ENCODE measurements at regions not wholly inside any gene's neighbourhood (a gene's known extent, or its start where the extent isn't known, plus 50 kb on each side); places are given as distances from the start of the nearest gene placed in this dataset.

DNA sequence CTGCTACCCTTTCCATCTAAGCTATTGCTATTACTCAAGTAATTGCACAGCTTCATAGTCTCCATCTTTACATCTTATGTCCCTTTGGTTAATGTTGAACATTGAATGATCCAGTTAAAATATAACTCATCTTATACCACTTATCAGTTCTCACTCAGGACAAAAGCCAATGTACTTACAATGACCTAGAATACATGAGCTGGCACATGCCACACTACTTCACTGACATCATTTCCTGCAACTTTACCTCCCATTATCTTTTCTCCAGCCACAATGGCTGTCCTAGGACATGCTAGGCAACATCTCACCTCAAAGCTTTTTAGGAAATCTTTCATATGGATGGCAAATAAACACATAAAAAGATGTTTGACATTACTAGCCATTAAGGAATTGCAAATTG, 309.2 kb downstream of the FOXG1 start:
- H3K27ac ChIP-seq (replicated peaks in 1 of 4) = no peak overlapping the region
- H3K27me3 ChIP-seq = no peaks in the 10 kb centered on the region
- no peak for DNase-seq (ENCODE audit: extremely low spot score)
- H3K4me3 ChIP-seq = no peak overlapping the region
- peaks cover 0 to 3% (median 0%) of the 10 kb centered on the region in 4 donors for H3K9me3 ChIP-seq
- TF ChIP-seq POLR2A (IDR thresholded peaks at IDR 0.05; ENCODE audit: low read depth) (no peak), EP300 (IDR thresholded peaks at IDR 0.05) (no peak), POLR2AphosphoS5 (IDR thresholded peaks at IDR 0.05) (no peak)
- TF ChIP-seq, protein P1, sequence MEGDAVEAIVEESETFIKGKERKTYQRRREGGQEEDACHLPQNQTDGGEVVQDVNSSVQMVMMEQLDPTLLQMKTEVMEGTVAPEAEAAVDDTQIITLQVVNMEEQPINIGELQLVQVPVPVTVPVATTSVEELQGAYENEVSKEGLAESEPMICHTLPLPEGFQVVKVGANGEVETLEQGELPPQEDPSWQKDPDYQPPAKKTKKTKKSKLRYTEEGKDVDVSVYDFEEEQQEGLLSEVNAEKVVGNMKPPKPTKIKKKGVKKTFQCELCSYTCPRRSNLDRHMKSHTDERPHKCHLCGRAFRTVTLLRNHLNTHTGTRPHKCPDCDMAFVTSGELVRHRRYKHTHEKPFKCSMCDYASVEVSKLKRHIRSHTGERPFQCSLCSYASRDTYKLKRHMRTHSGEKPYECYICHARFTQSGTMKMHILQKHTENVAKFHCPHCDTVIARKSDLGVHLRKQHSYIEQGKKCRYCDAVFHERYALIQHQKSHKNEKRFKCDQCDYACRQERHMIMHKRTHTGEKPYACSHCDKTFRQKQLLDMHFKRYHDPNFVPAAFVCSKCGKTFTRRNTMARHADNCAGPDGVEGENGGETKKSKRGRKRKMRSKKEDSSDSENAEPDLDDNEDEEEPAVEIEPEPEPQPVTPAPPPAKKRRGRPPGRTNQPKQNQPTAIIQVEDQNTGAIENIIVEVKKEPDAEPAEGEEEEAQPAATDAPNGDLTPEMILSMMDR (IDR thresholded peaks at IDR 0.05) = no peak
- intact Hi-C loops (cut with DNase I) = no loop called here
- no peaks in the 10 kb centered on the region for H3K4me1 ChIP-seq
- no peaks in the 10 kb centered on the region for H3K36me3 ChIP-seq

DNA sequence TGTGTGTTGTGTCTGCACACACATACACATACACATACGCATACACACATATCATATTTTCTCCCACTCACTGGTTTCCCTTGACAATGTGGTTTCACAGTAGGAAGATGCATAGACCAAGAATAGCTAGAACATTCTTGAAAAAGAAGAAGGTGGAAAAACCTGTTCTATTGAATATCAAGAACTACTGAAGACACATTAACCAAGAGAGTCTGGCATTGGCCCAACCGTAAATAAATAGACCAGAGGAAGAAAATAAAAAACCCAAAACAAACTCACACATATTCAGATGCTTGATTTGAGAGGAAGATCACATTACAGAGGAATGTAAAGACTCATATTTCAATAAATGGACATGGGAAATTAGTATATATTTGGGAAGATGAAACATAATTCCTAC, 311.3 kb downstream of the FOXG1 start:
- intact Hi-C loops (cut with DNase I) = no loop called here
- Histone ChIP-seq H3K36me3 (no peaks in the 10 kb centered on the region), H3K9me3 (no peaks in the 10 kb centered on the region), H3K27me3 (no peaks in the 10 kb centered on the region), H3K4me1 (no peaks in the 10 kb centered on the region), H3K27ac (replicated peaks in 1 of 4) (no peak overlapping the region), H3K4me3 (no peak overlapping the region)
- WGBS = 87% methylated on average over 2 of the region's 2 CpGs
- TF ChIP-seq POLR2AphosphoS5 (IDR thresholded peaks at IDR 0.05) (no peak), POLR2A (IDR thresholded peaks at IDR 0.05; ENCODE audit: low read depth) (no peak), EP300 (IDR thresholded peaks at IDR 0.05) (no peak)
- TF ChIP-seq, protein P1 (IDR thresholded peaks at IDR 0.05) = no peak
- DNase-seq (ENCODE audit: extremely low spot score) = no peak

DNA sequence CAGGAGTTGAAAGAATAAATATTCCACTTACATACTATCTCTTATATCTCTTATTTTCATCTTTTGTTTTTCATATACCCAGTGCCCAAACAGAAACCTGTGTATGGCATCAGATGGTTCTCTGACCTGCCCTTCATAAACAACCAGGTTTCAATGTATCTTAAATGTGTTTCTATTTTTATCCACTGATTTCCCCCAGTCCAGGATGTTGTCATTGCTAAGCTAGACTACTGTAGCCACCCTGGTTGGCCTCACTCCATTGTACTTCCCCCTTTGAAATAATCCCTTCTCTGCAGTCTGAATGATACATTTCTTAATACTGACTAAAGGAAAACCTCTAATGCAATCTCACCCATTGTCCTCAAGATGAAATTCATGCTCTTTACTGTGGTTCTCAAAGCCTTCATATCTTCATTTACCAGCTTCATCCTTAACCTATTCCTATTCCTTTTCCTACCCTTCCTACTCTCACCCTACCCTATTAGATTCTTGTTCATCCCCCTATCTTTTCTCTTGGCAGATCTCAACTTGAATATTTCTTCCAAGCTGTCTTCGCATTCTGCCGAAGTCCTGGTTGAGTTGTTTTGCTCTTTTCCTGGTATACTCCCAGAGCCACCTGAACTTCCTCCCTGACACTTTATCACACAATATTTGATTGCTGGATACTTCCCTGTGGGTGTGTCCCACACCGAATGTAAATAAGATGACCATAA, 312.4 kb downstream of the FOXG1 start:
- Histone ChIP-seq H3K4me1 (no peaks in the 10 kb centered on the region), H3K36me3 (no peaks in the 10 kb centered on the region), H3K9me3 (no peaks in the 10 kb centered on the region), H3K27ac (replicated peaks in 1 of 4) (no peak overlapping the region), H3K4me3 (no peak overlapping the region), H3K27me3 (no peaks in the 10 kb centered on the region)
- TF ChIP-seq, protein P1 (IDR thresholded peaks at IDR 0.05) = no peak
- no peak for TF ChIP-seq EP300 (IDR thresholded peaks at IDR 0.05)
- TF ChIP-seq POLR2A (IDR thresholded peaks at IDR 0.05; ENCODE audit: low read depth) = no peak
- no peak for DNase-seq (ENCODE audit: extremely low spot score)
- 91% methylated on average over 3 of the region's 3 CpGs for WGBS
- intact Hi-C loops (cut with DNase I) = no loop called here

DNA sequence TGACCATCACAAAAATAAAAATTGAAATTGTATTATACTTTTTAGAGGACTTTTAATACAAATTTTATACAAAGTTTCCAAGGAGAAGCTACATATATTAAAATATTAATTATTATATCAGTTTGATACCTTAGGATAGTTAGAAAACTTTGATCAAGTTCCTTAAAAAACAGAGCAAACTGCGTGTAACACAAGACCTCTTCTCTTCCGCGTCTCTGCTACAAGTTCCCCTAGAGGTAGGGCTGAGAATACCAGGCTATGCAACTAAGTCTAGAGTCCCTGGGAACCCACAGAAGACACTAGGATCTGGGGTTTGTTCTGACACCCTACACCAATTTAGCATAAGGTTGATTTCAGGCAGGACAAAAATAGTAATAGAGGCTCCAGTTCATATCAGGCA, 319.0 kb downstream of the FOXG1 start:
- Histone ChIP-seq H3K27ac (replicated peaks in 1 of 4) (no peak overlapping the region), H3K36me3 (no peaks in the 10 kb centered on the region), H3K4me1 (no peaks in the 10 kb centered on the region), H3K4me3 (no peak overlapping the region), H3K9me3 (no peaks in the 10 kb centered on the region), H3K27me3 (no peaks in the 10 kb centered on the region)
- no peak for TF ChIP-seq POLR2A (IDR thresholded peaks at IDR 0.05; ENCODE audit: low read depth)
- TF ChIP-seq EP300 (IDR thresholded peaks at IDR 0.05) = no peak
- no peak for TF ChIP-seq POLR2AphosphoS5 (IDR thresholded peaks at IDR 0.05)
- TF ChIP-seq, protein P1 (IDR thresholded peaks at IDR 0.05) = no peak
- intact Hi-C loops (cut with DNase I) = no loop called here
- WGBS = 60% methylated on average over 3 of the region's 3 CpGs
- no peak for DNase-seq (ENCODE audit: extremely low spot score)

DNA sequence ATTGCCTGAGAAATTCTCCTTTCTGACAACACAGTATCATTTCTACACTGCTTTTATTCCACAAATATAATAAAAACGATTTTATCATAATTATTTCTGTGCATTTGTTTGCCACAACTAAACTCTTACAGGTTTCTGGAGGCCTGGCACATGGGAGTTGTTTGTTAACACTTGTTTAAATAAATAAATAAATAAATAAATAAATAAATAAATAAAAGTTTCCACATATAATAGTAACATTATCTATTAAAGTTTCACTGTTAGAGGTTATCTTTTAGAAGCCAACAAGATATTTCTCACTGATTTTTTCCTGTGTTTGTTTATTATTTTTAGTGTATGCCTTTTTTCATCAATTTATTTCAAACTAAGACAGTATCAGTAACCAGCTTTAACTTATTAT, 323.3 kb downstream of the FOXG1 start:
- no peaks in the 10 kb centered on the region for H3K9me3 ChIP-seq
- WGBS = 45% methylated on average over 1 of the region's 1 CpG
- no peaks in the 10 kb centered on the region for H3K36me3 ChIP-seq
- no peaks in the 10 kb centered on the region for H3K4me1 ChIP-seq
- TF ChIP-seq POLR2AphosphoS5 (IDR thresholded peaks at IDR 0.05) = no peak
- TF ChIP-seq EP300 (IDR thresholded peaks at IDR 0.05) = no peak
- no peak for TF ChIP-seq POLR2A (IDR thresholded peaks at IDR 0.05; ENCODE audit: low read depth)
- TF ChIP-seq, protein P1 (IDR thresholded peaks at IDR 0.05) = no peak
- no peaks in the 10 kb centered on the region for H3K27me3 ChIP-seq
- no peak overlapping the region for H3K4me3 ChIP-seq
- H3K27ac ChIP-seq (replicated peaks in 1 of 4) = no peak overlapping the region
- intact Hi-C loops (cut with DNase I) = no loop called here
- DNase-seq (ENCODE audit: extremely low spot score) = no peak
